ENCODE measurements at regions not wholly inside any gene's neighbourhood (a gene's known extent, or its start where the extent isn't known, plus 50 kb on each side); places are given as distances from the start of the nearest gene placed in this dataset.

DNA sequence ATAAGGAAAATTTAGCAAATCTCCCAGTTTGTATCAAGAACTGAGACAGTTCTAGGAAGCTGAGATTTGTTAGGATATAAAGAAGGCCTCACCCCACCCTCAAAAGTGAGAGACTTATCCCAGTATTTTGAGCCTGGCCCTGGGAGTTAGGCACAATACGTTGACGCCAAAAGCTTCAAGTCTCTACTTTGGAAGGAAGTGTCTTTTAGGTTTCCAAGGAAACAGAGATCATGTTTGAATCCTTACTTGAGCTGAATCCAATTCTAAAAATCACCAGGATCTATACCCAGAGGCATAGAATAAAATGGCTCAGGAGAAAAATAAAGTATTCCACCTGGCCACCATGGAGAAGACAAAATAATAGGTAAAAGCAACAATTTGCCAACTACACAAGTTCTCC is 115.9 kb upstream of the NRG3 start:
- ATAC-seq (ENCODE audit: low read depth) (no peak), DNase-seq (no peak)
- Mint-ChIP-seq H3K27me3 (no peaks in the 10 kb centered on the region), H3K9me3 (peaks cover 4% of the 10 kb centered on the region), H3K4me1 (no peaks in the 10 kb centered on the region), H3K36me3 (ENCODE audit: low read depth) (no peaks in the 10 kb centered on the region), H3K4me3 (no peak overlapping the region), H3K27ac (no peak overlapping the region)
- intact Hi-C loops (cut with micrococcal nuclease): no loop called here
- POLR2A ChIA-PET: no interaction called here
- CTCF ChIA-PET: no interaction called here
- TF ChIP-seq, protein P1, sequence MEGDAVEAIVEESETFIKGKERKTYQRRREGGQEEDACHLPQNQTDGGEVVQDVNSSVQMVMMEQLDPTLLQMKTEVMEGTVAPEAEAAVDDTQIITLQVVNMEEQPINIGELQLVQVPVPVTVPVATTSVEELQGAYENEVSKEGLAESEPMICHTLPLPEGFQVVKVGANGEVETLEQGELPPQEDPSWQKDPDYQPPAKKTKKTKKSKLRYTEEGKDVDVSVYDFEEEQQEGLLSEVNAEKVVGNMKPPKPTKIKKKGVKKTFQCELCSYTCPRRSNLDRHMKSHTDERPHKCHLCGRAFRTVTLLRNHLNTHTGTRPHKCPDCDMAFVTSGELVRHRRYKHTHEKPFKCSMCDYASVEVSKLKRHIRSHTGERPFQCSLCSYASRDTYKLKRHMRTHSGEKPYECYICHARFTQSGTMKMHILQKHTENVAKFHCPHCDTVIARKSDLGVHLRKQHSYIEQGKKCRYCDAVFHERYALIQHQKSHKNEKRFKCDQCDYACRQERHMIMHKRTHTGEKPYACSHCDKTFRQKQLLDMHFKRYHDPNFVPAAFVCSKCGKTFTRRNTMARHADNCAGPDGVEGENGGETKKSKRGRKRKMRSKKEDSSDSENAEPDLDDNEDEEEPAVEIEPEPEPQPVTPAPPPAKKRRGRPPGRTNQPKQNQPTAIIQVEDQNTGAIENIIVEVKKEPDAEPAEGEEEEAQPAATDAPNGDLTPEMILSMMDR (IDR thresholded peaks at IDR 0.05): no peak

DNA sequence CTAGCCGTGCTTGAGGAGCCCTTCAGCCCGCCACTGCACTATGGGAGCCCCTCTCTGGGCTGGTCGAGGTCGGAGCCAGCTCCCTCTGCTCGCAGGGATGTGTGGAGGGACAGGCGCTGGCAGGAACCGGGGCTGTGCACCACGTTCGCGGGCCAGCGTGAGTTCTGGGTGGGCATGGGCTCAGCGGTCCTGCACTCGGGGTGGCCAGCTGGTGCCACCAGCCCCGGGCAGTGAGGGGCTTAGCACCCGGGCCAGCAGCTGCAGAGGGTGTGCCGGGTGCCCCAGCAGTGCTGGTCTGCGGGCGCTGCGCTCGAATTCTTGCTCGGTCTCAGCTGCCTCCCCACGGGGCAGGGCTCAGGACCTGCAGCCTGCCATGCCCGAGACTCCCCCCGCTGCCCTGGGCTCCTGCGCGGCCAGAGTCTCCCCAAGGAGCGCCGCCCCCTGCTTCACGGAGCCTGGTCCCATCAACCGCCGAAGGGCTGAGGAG is 90.8 kb upstream of the NRG3 start:
- no peak overlapping the region for H3K27ac Mint-ChIP-seq
- no peaks in the 10 kb centered on the region for H3K36me3 Mint-ChIP-seq (ENCODE audit: low read depth)
- no peaks in the 10 kb centered on the region for H3K4me1 Mint-ChIP-seq
- TF ChIP-seq, protein P1 (IDR thresholded peaks at IDR 0.05): no peak
- DNase-seq: no peak
- no peak for ATAC-seq (ENCODE audit: low read depth)
- H3K27me3 Mint-ChIP-seq: no peaks in the 10 kb centered on the region
- POLR2A ChIA-PET: no interaction called here
- CTCF ChIA-PET: no interaction called here
- intact Hi-C loops (cut with micrococcal nuclease): no loop called here
- no peak overlapping the region for H3K4me3 Mint-ChIP-seq
- no peaks in the 10 kb centered on the region for H3K9me3 Mint-ChIP-seq

DNA sequence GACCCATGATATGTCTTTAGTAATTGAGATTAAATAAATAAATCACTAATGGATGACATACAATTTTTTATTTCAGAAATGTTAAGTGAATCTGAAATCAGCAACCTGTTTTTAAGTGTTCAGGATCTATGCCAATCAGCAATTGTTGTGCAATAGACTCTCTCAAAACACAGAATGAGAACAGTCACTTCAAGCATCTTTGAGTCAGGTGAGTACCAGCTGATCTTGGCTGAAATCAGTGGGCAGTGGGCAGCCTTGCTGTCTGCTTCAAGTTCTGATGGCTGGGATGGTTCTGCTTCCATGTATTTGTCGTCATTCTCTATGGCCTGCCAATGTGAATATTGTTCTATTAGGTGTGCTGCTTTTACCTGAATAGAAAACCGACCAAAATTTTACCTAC is 82.3 kb upstream of the NRG3 start:
- POLR2A ChIA-PET: no interaction called here
- no peak for ATAC-seq (ENCODE audit: low read depth)
- DNase-seq: no peak
- Mint-ChIP-seq H3K4me3 (no peak overlapping the region), H3K36me3 (ENCODE audit: low read depth) (no peaks in the 10 kb centered on the region), H3K9me3 (peaks cover 10% of the 10 kb centered on the region), H3K4me1 (no peaks in the 10 kb centered on the region), H3K27ac (no peak overlapping the region), H3K27me3 (no peaks in the 10 kb centered on the region)
- TF ChIP-seq, protein P1 (IDR thresholded peaks at IDR 0.05): no peak
- intact Hi-C loops (cut with micrococcal nuclease): no loop called here
- CTCF ChIA-PET: no interaction called here

DNA sequence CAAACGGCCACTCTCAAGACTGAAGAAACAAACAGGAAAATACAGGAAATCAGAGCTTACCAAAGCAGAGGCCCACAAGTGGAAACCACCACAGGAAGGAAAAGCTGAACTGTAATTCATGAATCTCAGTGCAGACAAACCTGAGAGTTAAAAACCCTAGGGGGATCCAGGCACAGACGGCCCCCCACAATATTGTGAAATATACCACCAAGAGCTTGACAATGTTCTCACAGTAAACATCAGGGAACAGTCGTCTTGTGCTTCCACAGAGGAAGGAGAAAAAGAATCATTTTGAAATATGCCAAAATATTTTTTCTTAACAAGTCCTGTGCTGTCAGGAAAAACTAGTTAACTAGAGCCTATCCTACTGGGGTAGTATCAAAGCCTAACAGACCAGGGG is 68.2 kb upstream of the NRG3 start:
- H3K4me3 Mint-ChIP-seq: no peak overlapping the region
- no peaks in the 10 kb centered on the region for H3K4me1 Mint-ChIP-seq
- intact Hi-C loops (cut with micrococcal nuclease): no loop called here
- no peaks in the 10 kb centered on the region for H3K36me3 Mint-ChIP-seq (ENCODE audit: low read depth)
- DNase-seq: no peak
- ATAC-seq (ENCODE audit: low read depth): no peak
- ChIA-PET CTCF (no interaction called here), POLR2A (no interaction called here)
- peaks cover 20% of the 10 kb centered on the region for H3K9me3 Mint-ChIP-seq
- TF ChIP-seq, protein P1 (IDR thresholded peaks at IDR 0.05): no peak
- H3K27me3 Mint-ChIP-seq: no peaks in the 10 kb centered on the region
- H3K27ac Mint-ChIP-seq: no peak overlapping the region

GRCh38 chr10:81814842-81815241 is 60.2 kb upstream of the NRG3 start:
- intact Hi-C loops (cut with micrococcal nuclease): no loop called here
- TF ChIP-seq, protein P1 (IDR thresholded peaks at IDR 0.05): no peak
- POLR2A ChIA-PET: no interaction called here
- Mint-ChIP-seq H3K27ac (no peak overlapping the region), H3K27me3 (no peaks in the 10 kb centered on the region), H3K4me1 (no peaks in the 10 kb centered on the region), H3K9me3 (peaks cover 3% of the 10 kb centered on the region), H3K36me3 (ENCODE audit: low read depth) (no peaks in the 10 kb centered on the region), H3K4me3 (no peak overlapping the region)
- no peak for DNase-seq
- no peak for ATAC-seq (ENCODE audit: low read depth)
- CTCF ChIA-PET: no interaction called here

Data from activated B cell treated with CpG ODN at 0.5 μM for 24 hours (primary cell).